ENCODE measurements at regions not wholly inside any gene's neighbourhood (a gene's known extent, or its start where the extent isn't known, plus 50 kb on each side); places are given as distances from the start of the nearest gene placed in this dataset.
"Not testable (repeated sequence)": the region's sequence is repeated elsewhere in the genome, so short reads cannot be mapped to it uniquely, and the experiment has no call there.

DNA sequence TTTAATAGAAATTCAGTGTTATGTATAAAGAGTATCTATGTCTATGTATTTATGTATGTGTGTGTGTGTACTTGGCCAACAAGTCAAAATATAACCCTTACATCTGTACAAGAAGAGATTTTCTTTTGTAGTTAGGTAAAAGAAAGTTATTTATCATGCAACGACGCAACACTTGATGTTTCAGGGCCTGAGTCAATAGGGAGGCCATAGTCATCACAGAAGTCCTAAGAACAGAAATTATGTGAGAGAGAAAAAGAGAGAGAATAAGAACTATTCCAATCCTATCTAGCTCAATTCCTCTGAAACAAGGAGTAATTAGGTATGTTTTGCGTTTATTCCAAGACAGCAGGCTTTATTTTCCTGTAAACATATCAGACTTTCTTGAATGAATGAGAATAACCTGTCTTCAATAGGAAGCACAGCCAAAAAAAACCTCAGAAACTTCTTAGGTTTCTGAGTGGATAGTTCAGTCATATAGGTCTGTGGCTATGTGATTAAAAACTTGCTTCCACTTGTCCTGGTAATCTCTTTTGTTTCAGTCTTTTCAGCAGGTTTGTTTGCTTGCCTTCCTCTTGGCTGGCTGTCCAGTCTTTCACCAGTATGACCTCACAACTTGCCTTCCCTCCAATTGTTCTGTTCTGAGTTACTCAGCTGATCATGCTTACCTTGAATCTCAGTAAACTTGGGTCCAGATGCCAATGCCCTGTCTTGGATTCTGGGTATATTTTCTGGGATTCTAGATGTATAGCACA, 382.4 kb upstream of the GBE1 start:
- no peak for DNase-seq

DNA sequence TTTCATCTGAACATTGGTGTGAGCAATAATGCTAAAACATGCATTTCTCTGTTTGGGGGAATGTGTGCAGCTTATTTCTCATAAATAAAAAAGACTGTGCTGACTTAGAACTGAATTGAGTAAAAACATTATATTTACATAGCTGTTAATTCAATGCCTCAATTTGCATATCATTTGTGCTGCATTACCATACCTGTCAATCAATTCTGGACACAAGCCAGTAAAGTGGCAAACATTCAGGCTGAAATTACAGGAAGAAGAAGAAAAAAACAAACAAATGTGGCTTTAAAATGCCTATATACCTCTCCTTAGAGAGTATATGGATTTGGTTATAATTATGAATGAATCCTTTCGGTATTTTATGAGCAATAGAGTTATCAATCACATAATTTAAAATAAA, 380.1 kb upstream of the GBE1 start:
- DNase-seq, result no peak

DNA sequence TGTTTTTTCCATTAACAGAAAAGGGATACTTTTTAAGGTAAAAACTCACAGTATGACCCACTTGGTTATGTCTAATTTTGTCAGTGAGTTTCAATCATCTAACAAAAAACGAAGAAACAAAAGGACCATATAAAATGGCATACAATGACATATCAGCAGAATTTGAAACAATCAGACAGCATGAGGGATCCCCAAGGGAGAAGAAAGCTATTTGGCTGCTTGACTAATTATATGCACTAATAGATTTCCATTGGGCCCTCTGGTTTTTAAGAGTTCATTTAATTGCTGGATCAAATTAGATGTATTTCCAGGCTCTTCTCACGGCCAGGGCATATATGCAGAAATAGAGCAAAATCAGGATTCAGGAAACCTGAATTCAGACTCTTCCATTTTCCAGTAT, 376.4 kb upstream of the GBE1 start:
- DNase-seq, result no peak

DNA sequence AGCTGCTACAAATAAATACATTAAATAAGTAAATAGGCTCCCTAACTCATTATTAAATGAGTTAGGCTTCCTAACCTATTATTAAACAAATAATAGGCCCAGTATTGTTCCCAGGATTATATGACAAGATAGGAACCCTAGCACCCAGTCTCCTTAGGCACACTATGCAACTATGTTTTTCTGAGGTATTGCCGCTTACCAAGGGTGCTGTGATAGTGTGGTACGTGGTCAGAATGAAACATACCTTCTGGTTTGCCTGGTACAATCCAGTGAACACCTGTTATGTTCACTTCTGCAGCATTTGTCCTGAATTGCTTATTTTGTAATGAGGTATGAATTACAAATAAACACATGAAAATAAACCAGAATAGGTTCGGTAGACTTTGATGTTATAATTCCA, 375.6 kb upstream of the GBE1 start:
- no peak for DNase-seq

DNA sequence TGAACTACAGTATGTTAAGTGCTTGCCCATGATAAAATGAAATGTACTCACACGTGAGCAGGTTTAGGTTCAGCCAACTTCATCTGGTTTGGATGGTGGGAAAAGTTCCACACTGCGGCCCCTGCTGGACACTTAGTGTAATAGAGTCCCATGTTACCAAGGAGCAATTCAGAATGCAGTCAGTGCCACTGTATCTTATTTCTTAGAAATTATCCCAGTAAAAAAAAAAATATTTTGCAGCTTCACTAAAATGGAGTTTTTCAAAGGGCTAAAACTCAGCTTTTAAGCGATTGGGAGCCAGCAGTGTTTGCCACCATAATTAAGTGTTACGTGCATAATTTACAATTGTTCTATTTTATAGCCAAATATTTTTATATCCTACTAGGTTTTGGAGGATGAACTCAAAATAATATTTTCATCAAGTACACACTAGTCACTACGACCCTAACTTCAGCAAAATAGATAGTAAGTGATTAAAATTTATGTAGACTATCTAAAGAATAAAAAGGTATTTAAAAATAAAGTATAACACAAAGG, 371.7 kb upstream of the GBE1 start:
- peak; percentile 31 for DNase-seq

DNA sequence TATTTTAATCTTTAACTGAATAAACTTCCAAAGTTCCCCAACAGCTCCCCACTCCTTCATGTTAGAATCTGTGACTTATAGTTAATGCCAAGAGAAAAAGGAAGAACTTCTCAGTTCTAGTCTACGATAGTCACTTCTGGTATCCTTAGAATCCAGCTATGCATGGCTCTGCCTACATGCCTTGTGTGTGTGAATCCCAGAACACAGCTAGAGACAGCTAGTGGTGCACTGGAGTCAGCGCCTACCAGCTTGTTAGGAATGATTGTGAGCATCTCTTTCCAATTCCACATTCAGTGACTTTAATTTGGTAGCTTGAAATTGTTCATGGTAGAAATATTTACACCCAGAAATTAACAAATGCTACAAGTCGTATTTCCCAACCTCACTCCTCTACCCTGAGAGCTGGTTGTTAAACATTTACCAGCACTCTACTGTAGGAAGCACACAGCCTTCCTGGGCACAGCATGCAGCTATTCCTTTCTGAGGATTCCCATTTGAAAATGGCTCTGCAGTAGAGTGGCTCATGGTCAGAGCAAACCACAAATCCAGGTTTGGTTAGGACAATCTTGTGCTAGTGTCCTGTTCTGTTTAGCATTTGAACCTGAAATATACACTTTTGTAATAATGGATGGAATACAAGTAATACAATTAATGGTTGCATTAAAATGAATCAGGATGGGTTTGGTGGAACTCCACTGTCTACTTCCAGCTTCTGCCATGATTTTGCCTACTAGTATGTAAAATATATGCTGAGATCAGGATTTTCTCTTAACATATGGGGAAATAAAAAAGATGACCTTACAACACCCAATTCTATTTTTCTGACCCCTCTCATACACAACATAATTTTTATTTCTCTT, 371.0 kb upstream of the GBE1 start:
- no peak for DNase-seq

DNA sequence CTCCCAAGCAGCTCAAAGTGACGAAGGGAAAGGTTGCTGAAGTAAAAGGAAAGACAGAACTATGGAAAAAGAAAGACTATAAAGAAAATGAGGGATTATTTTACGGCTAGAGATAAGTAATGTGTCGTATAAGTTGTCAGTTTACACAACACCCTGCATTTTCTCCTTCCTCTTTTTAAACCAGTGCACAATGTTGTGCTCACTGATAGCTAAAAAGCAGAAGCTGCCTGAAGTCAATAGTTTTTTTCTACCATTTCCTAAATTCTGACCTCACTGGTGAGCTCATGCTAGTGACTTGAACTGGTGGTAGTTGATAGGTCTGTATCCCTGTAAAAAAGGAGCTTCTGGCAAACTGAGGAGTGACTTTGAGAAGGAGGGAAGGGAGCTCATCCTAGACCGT, 368.6 kb upstream of the GBE1 start:
- DNase-seq, result no peak

DNA sequence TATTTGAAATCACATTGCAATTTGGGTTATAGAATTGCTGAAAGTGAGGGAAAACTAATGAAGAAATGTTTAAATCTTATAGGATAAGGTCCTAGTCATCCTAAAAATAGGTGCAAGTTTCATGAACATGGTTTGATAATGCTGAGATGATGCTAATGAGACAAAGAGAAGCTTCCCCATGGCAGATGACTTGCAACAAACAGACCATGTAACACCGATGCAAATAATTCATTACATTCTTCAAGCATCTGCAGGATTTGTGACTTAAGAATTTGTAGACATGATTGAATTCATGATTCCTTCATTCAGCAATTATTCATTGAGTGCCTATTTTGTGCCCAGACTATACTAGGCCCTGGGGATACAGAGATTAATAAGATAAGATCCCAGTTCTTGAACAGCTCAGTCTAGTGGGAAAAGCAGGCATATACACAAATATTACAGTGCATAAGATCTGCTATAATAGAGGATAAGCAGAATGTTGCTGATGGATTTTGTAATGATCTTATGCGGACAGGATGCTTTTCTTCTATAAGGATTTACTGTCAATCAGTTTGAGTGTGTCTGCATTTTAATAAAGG, 367.9 kb upstream of the GBE1 start:
- no peak for DNase-seq

DNA sequence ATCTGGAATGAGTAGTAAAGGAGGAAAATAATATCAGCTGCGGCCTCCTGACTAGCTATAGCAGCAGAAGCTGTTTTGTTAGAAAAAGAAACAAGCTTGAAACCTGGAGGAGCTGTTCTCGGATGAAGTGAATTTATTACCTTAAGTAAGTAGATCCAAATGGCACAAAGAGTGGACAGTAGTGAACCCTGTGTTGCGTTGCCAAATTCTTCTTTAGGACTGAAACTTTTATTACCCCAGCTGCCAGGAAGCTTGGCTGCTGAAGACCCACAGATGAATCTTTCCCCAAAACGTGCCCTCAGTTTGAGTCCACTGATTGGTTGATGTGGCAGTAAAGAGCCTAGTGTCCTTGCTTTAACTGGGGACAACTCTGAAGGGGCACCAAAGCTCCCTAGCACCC, 366.8 kb upstream of the GBE1 start:
- DNase-seq, result no peak

DNA sequence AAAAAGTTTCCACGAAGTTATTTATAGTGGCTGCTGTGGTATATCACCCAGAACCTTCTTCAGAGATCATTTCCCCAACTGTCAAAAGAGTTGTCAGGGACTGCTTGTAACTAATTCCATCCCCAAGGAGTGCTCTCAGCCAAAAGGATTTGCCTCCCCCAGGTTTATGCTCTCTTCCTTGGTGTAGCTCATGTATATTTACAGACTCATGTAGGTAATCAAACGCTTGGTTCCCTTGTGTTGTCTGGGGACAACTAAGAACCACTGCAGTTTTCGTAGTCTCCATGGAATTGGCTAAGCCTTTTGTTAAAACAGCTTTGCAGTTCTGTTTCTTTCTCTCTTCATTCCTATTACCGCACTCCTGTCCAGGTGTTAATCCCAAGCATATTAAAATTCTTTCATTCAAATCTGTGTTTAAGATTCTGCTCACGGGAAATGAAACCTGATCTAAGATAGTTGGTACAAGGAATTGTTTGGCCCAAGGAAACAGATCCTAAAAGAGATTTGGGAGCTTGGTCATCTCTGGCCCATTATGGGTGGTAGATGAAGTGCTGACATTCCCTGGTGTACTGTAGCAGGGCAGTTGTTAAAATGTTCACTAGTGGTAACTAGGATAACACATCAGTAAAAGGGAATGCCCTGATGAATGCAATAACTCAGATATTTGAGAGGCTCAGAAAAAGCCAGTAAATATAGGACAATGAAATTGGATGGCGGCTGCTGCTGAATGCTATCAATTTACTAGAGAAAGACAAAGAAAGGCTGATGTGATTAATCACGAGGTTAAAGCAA, 361.3 kb upstream of the GBE1 start:
- no peak for DNase-seq

DNA sequence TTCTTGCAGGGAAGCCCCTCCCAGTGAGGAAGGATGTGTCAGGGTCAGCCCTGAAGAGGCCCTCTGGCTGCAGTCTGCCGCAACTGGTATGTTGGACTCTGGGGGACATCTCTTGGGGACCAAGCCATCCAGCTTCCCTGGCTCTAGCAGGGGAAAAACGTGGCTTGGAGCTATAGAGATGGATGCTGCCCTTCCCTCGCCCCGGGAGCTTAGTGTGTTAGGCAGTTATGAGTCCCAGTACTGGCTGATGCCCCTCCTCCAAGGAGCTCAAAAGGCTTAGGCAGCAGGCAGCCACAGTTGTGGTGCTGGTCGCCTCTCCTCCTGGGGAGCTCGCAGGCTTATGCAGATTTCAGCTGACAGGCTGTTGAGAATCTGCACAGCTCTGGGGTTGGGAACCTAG, 353.1 kb upstream of the GBE1 start:
- no peak for DNase-seq

DNA sequence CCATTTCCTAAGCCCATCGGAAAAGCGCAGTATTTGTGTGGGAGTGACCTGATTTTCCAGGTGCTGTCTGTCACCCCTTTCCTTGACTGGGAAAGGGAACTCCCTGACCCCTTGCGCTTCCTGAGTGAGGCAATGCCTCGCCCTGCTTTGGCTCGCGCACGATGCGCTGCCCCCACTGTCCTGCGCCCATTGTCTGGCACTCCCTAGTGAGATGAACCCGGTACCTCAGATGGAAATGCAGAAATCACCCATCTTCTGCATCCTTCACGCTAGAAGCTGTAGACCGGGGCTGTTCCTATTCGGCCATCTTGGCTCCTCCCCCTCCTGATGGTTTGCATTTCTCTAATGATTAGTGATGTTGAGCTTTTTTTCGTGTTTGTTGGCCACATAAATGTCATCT, 349.3 kb upstream of the GBE1 start:
- not testable (repeated sequence) for DNase-seq

DNA sequence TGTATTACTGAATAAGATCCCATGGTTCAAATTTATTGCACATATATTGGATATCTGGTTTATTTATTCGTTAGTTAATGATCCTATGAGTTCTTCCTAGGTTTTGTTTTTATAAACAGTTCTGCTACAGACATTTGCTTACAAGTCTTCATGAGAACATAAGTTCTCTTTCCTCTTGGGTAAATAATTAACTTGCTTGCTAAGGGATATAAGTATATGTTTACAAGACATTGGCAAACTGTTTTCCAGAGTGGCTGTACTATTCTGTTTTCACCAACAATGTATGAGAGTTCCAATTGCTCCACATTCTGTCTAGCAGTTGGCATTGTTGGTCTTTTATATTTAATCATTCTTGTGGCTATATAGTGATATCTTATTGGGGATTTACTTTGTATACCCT, 341.8 kb upstream of the GBE1 start:
- DNase-seq, result no peak

DNA sequence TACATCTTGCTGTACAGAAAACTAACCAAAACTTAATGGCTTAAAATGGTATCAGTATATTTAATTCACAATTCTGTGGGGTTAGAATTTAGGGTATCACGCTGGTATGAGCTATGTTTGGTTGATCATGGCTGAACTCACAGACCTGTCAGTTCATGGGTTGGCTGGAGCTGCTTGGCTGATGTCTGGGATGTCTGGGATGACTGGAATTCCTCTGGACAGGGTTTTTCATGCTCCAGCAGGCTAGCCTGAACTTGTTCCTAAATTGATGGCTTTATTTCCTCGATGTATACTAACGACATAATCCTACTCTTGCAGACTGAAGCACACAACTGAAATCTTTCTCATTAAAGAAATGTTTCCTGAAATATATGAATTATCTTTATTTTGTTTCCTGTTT, 338.9 kb upstream of the GBE1 start:
- no peak for DNase-seq

DNA sequence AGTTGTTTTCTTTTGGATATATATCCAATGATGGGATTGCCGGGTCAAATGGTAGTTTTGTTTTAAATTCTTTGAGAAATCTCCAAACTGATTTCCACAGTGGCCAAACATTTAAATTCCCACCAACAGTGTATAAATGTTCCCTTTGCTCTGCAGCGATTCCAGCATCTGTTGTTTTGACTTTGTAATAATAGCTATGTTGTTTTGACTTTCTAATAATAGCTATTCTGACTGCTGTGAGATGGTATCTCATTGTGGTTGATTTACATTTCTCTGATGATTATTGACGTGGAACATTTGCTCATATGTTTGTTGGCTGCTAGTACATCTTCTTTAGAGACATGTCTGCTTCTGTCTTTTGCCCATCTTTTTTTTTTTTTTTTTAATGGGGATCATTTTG, 332.2 kb upstream of the GBE1 start:
- DNase-seq, result no peak

DNA sequence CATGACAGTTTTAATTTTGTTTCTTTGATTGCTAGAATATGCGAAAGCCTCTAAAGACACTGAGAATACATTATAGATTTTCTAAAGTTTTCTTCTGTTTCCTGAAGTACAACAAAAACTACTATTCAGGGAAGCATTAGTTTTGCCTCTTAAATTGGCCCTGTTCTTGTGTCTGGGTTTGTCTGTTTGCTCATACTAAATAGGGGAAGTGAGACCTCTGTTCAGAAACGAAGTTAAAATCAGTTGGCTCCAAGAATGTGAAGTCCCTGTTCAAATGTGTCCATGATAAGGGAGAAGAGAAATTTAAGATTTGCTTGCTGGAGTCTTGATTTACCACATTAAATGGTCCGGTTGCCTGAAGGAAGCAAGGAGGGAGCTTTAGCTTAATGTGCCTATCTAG, 327.3 kb upstream of the GBE1 start:
- DNase-seq, result no peak

DNA sequence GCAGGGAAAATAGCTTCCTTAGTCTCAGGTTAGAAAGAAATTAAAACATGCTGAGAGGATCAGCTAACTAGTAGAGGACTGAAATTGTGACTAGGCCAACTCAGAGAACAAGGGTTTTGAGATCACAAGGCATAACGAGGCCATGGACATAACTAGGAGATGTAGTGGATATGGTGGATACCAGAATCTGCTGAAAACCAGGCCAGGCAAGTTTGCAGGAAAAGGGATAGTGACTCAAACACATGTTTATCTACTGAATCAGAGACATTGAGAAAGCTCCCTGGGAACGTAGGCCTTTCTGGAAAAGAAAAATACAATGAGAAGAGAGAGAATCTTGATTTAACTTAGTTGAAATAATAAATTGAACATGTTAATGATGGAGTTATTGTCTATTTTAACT, 326.5 kb upstream of the GBE1 start:
- no peak for DNase-seq

DNA sequence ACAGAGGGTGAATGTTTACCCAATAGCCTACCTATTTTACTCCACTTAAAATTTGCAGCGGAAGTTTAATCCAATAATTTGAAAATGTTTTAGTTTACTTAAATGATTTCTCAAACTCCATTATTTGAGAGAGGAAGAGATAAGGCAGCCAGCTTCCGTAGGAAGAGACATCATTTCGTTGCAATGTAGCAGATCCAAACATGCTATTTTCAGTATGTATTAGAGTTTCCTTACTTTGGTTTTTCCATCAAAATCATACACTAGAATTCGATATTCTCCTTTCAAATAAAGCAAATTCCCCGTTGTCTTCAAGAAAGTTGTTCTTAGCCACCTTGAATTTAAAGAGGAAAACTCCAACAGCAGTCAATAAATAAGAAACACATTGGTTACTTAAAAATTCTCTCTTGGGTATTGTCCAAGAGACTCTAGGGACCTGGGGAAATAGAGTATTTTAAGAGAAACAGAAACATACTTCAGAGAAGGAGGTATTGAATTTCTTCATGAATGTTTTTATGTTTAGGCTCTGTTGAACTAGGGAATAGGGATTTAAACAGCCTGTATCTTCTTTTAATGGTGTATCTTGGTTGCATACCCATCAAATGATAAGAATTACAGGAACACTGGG, 324.5 kb upstream of the GBE1 start:
- no peak for DNase-seq

DNA sequence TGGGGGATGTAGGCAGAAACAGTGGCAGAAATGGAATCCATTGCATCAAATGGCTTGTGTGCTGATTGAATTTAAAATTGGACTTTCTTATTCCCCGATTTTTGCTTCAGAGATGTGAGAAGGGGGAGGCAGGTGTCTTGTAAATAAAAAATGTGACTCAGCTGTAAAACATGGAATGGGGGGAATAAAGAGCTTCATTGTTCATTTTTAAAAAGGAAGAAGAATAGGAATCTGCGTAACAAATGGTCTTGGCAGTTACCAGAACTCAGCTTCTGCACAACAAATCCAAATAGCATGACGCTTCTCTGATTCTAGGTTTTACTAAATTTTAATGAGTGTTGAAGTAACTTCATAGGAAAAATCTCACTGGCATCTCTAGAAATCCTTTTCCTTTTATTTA, 323.9 kb upstream of the GBE1 start:
- DNase-seq, result no peak

DNA sequence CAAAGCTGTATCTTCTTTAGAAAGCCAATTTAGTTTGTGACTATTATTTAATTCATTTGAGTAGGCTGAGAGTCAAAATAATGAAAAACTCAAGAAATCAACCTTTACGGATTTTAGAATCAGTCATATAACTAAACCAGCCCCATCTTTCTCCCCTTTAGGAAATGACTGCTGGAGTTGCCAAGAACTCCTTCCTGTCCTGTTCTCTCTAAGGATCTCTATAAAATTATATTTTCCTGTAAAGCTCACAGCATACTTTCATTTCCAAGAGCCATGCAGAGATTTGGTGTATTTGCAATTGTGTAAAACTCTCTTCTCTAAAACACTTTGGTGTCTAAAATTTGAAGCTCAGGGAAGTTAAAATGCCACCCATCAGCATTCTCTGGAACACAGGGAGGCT, 323.4 kb upstream of the GBE1 start:
- DNase-seq, result no peak

DNA sequence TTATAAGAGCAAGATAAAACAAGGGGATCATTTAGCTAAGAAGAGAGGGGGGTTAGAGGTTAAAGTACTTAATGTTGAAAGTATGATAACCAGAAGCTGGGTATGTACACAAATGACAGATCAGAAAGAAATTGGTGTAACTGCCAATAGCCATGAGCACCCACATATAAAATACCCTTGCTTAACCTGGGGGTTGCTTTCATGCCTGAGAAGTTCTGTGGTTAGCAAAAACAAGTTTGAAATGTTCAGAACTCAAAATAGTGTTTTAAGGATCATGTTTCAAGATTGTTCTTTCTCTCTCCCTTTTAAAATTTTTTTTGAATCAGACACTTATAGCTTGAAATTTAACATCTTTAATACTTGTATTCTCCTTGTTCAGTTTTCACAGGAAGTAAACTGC, 321.4 kb upstream of the GBE1 start:
- DNase-seq, result no peak

DNA sequence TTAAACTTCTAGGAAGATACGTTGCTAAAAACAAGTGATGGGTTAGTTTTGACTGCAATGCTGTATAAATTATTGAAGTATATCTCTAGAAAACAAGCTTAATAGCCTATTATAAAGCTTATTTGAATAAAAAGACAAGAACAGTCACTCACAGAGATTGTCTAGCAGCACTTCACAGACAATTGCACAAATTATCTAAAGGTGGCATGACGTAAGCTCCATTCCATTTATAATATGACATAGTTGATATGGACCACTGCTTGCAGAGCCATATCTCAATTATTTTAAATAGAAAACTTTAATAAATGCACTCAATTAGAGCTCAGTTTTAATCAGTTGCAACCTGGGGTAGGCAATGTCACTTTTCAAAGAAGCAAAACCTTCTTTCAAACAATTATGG, 319.9 kb upstream of the GBE1 start:
- DNase-seq, result no peak

DNA sequence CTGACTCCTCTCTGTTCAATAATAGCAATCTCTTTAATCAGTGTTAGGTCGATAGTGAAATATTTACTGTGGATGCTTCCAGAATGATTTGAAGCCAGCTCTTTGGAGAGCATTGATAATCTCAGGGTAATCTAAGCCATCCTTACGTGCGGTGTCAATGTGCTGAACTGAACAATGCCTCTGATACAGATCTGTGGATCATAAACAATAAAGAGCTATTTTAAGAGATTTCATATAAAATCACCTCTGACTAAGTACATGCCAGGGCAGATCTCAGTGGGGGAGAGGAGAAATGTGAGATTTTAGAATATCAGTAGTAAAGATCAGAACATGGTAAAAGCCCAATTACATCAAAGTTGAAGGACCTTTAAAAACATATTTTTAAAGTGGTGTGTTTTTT, 319.3 kb upstream of the GBE1 start:
- DNase-seq, result no peak

Measured in NCI-H1092 treated with DMSO at 0.1 percent for 48 hours (cell line).